GM23338 (cell line): ENCODE measurements at regions not wholly inside any gene's neighbourhood (a gene's known extent, or its start where the extent isn't known, plus 50 kb on each side); places are given as distances from the start of the nearest gene placed in this dataset.
A peak's percentile ranks its signal among the peaks of the same experiment; 100 is the strongest.

Experiments used
- CREB1 ChIP-seq: fragments of 250-450 bp; sonication (Bioruptor Pico); IDR thresholded peaks from 2 replicates; pipeline ENCODE4 v1.5.0; 2020; ENCODE audit warnings: low read depth, mild to moderate bottlenecking, moderate library complexity
- CTCF ChIP-seq, 2 experiments: fragments of 200-600 bp in 1 of 2; sonication (generic) in 1 of 2; conservative IDR thresholded peaks; 2 replicates each; pipeline versions ENCODE4 v1.5.1 to v1.6.1; 2016 to 2017; ENCODE audit warnings: antibody characterized with exemption in 2 of 2, low read depth in 2 of 2, mild to moderate bottlenecking in 2 of 2, moderate library complexity in 1 of 2
- ETS1 ChIP-seq: IDR thresholded peaks from 2 replicates; pipeline ENCODE4 v1.6.1; 2016; ENCODE audit warnings: antibody characterized with exemption
- EZH2 ChIP-seq: fragments of 200-600 bp; sonication (generic); IDR thresholded peaks from one replicate; pipeline ENCODE4 v1.8.0; 2017; ENCODE audit warnings: antibody characterized with exemption, mild to moderate bottlenecking, low read depth; ENCODE audit not compliant: unreplicated experiment
- EZH2phosphoT487 ChIP-seq: fragments of 200-600 bp; sonication (generic); IDR thresholded peaks from one replicate; pipeline ENCODE4 v1.8.1; 2018; ENCODE audit warnings: antibody characterized with exemption; ENCODE audit not compliant: unreplicated experiment
- JUNB ChIP-seq: IDR thresholded peaks from one replicate; pipeline ENCODE4 v1.6.1; 2016; ENCODE audit warnings: antibody characterized with exemption; ENCODE audit not compliant: unreplicated experiment
- NANOG ChIP-seq: IDR thresholded peaks from 2 replicates; pipeline ENCODE4 v1.6.1; 2016; ENCODE audit warnings: antibody characterized with exemption, borderline replicate concordance
- POLR2AphosphoS5 ChIP-seq: IDR thresholded peaks from 2 replicates; pipeline ENCODE4 v1.6.1; 2016; ENCODE audit warnings: antibody characterized with exemption, low read depth
- REST ChIP-seq: IDR thresholded peaks from one replicate; pipeline ENCODE4 v1.6.1; 2018; ENCODE audit warnings: antibody characterized with exemption; ENCODE audit not compliant: unreplicated experiment
- STAT1 ChIP-seq: IDR thresholded peaks from one replicate; pipeline ENCODE4 v1.6.1; 2016; ENCODE audit warnings: antibody characterized with exemption; ENCODE audit not compliant: unreplicated experiment
- ZNF331 ChIP-seq: fragments of 250-450 bp; sonication (Bioruptor Pico); IDR thresholded peaks from 2 replicates; pipeline ENCODE4 v1.5.0; 2020; ENCODE audit warnings: low read depth, mild to moderate bottlenecking, moderate library complexity

- TF ChIP-seq CTCF (conservative IDR thresholded peaks at IDR 0.05; ENCODE audit: low read depth in 2 of 2) (peak; percentile 39 to 41; a peak in 3 of 4 replicates), CREB1 (no peak), EZH2 (no peak), REST (no peak), NANOG (no peak), EZH2phosphoT487 (no peak), POLR2AphosphoS5 (no peak), JUNB (no peak), ETS1 (no peak), ZNF331 (CRISPR knock-in tag) (no peak), STAT1 (no peak)
Observed at GRCh38 chr16:16991711-16992110, 479.0 kb downstream of the XYLT1 start.
